DMS 273 treated with DMSO at 0.1 percent for 48 hours (cell line): ENCODE measurements at regions not wholly inside any gene's neighbourhood (a gene's known extent, or its start where the extent isn't known, plus 50 kb on each side); places are given as distances from the start of the nearest gene placed in this dataset.

Experiments
- DNase-seq: peaks from one replicate; lab custom pipeline; 2025; lab: John Stamatoyannopoulos, UW

DNA sequence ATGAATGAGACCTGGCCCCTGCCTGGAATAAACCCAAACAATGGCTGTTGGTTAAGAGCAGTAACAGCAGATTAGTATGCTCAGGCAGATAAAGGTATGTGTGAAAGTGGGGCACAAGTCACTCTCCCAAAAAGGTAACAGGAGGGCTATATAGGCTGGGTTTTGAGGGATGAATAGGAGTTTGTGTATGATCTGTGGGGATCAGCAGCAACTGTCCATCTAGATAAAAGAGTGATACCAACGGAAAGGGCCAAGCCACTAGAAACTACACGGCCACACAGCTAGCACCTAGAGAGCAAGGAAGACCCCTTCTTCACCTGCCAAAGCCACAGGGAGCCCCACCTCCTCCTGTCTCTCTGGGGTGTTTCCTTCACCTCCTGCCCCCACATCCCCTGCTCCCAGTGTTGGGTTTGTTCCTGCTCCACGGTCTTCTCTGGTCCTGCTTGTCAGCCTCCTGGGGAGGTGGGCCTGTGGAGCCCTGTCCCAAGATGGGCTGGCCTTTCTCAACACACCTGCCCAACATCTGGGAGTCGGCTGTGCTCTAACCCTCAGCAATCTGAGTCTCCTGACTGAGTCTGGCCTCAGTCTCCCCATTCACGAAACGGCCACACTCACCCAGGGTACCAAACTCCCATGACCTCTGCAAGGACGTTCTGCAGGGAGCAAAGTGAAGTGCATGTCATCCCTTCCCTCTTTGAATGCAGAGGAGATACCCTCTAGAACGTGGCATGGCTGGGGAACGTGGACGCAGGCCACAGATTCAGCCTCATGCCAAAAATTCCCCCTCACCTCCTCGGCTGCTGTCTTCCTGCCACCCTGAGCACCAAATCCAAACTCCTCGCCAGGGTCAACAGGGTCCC lies 108.2 kb downstream of the NCOR2 start:
- no peak for DNase-seq

DNA sequence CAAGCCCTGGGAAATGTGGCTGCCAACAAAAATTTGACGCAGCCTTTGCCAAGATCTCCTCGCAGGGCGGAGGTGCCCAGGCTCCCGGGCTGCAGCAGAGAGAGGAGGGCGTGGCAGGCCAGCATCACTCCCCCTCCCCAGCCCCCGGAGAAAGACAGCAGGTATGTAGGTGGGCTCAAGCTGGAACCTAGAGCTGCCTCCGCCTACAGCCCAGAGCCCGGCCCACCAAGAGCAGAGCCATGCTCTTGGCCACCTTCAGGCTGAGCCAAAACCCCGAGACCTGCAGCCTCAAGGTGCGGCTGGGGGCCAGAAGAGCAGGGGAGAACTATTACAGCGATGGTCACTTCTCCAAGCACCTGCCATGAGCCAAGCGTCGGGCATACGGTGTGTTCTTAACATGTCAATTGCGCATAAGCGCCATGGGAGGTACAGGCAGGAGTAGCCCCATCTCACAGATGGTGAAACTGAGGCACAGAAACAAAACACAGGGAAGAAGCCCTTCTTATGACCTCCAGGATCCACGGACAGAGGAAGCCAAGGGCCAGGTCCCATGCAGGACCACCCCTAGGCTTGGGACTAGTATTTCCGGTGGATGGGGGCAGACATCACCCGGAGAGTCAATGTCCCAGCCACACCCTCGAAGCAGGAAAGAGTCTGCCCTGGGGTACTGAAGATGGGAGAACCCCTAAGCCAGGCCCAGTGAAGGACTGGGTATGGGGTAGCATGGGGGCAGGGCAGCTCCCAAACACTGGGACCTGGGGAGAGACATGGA lies 109.0 kb downstream of the NCOR2 start:
- no peak for DNase-seq

DNA sequence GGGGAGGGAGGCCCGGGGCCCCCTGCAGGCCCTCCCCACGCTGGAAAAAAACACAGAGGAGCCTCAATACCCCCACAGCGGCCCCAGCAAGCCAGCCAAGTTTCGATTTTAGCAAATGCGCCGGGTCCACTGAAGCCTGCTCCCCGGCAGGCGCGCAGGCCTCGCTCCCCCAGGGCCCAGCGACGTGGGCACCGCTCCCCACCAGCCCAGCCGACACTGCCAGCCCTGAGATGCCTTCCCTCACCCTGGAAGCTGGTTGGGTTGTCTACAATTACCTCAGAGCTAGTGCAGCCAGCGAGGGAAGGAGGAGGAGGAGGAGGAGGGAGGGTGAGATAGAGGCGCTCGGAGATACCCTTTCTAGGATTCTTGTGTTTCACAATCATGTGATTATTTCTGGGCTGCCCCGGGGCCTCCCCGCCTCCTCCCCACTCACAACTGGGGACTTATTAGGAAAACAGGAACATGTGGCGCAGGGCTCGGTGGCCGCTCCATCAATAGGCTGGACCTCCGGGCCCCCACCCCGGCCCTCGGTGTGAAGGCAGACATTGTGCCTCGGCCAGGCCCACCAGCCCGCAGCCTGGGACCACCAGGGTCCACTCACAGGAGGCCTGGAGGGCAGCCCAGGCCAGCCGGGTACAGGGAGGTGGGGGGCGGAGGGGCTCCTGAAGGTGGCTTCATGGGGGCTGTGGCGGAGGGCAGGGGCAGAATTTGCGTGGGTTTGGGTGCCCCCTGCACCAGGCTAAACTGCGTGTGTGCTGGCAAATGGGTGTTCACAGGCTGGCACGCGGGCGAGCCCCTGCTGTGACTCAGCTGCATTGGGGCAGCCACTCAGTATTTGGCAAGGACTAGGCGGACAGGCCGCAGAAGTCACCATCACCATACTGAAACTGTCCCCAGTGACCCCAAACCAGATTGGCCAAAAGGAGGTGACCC lies 109.9 kb downstream of the NCOR2 start:
- no peak for DNase-seq

DNA sequence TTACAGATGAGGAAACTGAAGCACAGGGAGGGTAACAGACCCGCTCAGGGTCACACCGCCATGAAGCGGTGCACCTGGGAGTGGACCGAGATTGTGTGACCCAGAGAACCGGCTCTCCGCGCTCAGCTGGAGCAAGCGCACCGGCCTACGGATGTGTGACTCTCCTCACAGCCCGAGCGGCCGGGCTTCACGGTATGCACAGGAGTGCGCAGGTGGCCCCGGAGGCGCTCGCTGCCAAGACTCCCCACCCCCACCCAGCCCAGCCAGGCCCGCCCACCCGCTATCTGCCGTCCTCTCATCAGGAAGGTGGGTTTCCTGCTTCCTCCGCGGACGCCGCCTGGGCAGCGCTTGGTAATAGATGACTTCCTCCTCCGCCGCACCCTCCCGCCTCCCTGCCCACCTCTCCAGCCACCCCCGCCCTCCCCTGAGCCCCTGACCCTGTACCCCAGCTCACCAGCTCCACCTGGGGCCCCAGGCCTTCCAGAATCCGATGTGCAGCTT lies 110.7 kb downstream of the NCOR2 start:
- DNase-seq = no peak

DNA sequence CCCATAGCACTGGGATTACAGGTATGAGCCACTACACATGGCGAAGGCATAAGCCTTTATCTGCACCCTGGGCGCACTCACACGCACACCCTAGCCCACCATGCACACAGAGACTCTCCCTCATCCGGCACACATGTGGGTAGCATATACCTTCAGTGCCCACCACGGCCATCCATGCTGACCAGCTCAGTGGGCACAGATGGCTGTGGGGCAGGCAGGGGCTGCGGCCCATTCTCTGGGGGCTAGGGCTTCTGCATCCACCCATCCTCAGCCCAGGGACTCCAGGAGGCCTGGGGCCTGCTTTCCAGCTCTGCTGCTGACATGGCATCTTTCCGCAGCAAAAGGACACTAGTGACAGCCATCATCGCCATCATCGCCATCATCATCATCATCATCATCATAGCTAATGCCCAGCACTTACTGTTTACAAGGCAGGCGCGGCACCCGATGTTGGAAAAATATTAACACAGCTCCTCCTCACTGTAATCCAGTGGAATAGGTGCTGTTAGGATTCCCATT lies 111.2 kb downstream of the NCOR2 start:
- DNase-seq = no peak

DNA sequence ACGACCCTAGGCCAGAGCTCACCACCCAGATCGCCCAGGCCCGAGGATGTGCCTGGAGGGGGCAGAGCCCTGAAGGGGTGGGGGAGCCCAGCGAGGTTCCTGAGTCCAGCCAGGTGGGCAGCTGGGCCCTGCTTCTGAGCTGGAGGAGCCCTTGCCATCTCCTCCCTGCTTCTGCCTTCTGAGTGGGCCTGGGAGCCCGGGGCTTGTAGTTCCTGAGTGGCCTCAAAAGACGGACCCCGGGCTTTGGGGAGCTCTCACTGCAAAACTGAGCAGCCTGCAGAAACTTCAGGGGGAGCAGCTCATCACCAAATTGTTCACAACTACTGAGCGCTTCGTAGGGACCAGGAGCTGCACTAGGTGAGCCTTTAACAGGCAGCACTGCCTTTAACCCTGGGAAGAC lies 112.1 kb downstream of the NCOR2 start:
- DNase-seq = no peak

DNA sequence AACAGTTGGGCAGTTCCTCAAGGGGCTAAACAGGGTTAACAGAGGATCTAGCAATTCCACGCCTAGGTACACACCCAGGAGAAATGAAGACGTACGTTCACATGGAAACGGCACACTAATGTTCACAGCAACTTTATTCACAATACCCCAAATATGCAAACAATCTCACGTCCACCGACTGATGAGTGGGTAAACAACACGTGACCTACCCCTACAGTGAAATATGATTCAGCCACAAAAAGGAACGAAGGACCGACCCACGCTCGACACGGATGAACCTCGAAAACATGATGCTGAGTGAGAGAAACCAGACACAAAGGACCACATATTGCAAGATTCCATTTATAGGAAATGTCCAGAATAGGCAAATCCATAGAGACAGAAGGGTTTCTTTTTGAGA lies 112.7 kb downstream of the NCOR2 start:
- DNase-seq = no peak

DNA sequence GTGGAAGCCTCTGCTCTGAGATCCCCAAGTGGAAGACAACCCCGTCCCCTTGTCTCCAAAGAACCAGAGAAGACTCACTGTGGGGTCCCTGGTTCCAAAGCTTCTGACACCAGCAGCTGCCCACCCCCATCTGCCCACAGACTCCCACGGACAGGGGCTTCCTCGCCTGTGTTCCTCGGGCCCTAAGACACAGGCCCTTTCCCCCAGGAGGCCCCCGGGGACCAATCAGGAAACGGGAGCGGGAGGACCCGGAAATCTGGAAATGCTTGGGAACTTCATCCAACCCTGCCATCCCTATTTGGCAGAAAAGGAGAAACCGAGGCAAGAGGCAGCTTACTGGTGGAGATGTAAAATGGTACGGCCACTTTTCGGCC lies 113.1 kb downstream of the NCOR2 start:
- no peak for DNase-seq

DNA sequence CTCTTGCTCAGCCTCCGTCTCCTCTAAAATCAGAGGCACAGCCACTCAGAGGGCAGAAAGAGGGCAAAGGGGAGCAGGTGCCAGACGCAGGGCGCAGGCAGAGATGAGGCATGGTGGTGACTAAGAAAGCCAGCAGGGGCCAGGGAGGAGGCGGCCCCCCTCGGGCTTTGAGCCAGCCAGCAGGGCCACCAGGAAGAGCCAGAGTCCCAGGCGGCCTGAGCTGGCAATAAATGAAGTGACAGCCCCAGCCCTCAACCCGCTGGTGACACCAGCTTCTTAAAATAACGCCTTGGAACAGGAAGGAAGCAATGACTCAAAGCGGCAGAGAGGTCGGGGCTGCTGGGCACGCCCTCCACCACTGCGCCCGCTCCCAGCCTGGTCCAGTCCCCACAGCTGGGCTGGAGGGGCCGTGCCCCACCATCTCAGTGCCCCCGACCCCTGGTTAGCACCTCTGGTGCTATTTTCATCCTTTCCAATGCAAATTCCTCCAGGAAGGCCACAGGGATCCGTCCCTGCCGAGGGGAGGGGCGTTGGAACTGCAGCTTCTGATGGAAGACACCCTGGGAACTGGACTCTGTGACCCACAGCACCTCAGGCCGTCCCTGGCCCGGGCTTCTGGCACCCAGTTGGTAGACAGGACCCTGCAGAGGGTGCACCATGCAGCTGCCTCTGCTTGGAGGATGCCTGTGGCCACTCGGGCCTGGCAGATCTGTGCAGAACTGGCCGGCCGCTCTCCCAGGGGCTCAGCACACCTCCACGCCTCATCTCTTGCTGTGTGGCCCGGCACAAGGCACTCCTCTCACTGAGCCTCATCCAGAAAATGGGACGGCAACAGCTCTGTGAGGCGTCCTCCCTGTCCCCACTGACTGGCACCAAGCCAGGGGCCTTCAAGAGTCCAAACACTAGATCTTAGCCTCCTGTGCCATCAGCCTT lies 113.7 kb downstream of the NCOR2 start:
- DNase-seq = no peak

DNA sequence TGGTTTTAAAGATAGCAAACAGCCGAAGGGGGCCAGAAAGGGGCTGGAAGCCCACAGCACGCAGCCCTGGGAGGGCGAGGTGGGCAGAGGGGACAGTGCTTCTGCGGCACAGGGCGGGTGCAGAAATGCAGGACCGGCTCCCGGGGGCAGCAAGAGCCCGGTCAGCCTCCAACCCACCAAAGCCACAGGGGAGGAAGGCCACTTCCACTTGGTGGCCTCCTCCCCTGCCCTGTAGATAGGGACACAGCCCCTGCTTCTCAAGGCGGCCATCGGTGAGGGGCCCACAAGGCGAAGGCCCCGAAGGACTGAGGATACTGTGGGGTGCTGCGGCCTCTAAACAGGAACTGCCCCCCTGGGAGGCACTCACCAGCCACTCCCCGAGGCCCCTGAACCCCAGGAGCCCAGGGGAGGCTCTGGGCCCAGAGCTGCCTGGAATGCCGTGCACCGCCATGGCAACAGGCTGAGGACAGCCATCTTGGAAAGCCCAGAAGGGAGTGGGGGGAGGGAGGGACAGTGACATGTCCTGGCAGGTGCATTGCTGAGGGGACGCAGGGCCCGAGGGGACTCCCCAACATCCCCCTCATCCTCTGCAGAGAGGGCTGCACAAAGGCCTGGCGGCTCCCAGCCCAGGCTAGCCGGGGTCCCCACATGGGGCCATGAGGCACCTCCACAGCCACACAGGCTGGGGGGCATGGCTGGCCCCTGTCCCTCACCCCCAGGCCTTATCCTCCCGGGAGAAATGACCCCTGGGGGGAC lies 114.7 kb downstream of the NCOR2 start:
- no peak for DNase-seq

DNA sequence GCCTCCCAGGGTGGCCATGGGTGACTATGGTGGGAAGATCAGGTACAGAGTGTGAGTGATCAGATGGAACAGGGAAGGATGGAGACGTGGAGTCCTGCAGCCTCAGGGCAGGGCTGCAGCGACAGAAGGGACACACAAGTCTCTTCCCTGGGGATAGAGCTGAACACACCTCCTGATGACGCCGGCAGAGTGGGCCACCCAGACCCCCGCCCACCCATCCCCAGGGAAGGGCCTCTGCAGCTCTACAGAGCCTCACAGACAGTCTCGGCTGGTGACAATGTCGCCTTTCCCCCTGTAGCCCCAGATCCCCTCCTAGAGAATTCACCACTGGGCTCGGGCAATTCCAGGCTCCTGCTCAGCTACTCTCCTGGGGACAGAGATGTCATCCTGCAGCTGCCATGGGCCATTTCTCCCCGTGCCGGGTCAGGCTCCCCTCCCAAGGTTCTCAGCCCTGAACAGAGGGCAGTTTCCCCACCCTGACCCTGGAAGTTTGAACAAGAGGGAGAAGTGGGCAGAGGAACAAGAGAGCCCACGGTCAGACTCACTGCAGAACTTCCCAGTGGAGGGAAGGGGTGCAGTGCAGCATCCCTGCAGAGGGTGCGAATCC lies 115.7 kb downstream of the NCOR2 start:
- DNase-seq = no peak

DNA sequence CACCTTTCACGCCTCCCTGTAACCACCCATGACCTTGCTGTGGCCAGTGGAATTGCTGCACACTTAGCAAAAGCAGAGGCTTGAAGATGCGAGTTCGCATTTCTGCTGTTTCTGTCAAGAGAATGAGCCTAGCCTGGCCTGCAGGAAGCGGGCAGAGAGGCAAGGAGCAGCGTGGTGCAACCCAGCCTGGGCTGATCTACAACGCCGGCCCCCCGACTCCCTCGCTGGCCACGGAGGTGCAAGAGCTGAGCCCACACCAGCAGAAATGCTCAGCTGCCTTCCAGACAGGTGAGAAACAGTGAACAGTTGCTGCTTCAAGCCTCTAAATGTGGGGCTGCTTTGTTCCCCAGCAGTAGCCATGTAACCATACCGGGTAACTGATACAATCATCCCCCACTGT lies 116.4 kb downstream of the NCOR2 start:
- DNase-seq = no peak

DNA sequence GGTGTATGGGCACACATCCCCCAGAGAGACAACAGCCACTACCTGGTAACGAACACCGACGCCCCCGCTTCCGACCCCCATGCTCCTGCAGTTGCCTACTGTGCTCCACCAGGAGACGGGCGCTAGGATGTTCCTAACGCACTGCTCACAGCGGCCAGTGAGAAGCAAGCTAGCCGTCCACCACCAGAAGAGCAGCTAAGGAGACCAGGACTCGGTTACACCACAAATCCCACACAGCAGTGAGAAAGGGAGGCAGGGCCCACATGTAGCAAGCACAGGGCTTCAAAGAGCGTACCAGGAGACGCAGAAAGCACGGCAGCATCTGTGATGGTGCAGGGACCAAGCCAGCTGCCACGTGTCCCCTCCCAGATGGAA lies 117.0 kb downstream of the NCOR2 start:
- DNase-seq = no peak

DNA sequence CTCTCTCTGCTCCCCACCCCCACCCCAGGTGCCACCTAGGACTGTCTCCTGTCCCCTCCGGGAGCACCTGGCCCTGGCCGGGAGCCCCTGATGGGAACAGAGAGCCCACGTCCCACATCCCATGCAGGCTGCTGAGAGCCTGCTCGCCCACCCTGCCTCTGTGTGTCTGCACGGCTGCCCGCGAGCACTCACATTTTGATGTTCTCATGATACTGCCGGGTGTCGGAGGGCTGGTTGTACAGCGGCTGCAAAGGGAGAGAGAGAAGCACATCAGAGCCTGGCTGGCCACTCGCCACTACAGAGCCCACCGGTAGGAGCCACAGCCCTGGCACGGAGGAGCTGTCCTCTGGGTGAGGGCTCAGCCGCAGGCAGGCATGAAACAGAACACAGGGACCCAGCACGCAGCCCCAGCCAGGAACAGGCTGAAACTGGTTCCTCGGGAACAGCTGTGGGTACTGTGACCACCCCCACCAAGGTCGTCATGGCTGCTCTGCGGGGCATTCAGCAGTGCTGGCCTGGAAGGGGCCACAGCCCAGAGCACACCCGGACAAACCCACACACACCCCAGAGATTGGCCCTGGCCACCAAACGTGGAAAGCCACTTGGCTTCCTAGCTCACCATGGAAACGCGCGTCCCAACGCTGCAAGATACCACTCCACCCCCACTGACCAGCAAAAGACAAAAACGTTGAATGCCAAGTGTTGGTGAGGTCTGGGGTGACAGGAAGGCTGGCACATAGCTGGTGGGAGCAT lies 117.6 kb downstream of the NCOR2 start:
- no peak for DNase-seq

DNA sequence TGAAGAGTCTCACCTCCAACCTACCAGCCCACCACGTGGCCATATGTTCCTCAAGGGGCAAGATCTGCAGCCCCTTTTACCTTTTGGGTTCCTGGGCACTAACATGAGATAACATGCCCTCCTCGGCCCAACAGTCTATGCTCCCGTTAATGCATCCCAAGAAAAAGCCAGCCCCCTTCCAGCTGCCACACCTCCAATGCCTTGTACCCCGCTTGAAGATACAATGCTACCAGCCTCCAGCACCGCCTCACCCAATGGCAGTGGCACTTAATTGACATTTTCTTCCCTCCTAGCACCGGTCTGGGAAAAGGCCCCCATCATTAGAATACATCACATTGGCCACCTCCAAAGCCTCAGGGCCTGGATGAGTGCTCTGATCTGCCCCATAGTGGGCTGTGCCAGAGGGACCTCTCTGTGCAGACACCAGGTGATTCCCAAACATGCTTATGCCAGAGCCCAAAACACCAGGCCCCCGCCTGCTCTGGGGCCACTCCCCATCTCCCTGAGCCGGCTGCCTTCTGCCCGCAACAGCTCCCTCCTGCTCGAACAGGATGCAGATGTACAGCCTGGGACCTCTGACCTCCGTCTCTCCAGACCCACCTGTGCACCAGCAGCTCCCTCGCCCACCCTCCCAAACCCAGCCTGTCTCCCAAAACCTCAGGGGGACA lies 118.3 kb downstream of the NCOR2 start:
- DNase-seq = no peak

DNA sequence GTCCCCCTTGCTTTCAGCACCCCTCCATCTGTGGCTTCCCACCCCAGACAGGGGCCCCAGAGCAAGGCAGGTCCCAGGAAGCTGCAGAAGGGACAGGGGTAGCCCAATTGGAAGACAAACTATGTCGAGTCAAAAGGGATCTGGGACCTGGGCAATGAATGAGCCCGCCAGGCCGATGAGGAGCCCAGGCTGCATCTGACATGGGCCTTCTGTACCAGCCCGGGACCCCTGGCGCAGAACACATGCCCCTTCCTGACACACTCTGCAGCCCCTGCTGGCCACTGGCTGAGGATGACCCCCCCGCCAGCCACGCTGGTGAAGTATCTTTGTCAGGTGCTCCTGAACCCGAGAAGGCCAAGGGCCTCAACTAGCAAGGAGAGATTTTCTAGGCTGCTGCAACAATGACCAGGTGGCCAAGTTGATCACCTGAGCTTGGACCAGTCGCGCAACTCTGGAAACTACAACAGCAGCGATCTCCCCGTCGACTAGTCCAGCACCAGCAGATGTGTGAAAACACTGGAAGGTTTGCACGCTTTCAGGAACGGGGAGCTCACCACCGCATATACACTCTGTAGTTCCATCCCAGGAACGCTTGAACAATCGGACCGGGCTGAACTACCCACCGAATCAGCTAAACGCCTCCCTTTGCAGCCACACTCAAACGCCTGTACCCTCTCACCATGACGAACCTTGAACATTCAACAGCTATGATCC lies 119.0 kb downstream of the NCOR2 start:
- no peak for DNase-seq

DNA sequence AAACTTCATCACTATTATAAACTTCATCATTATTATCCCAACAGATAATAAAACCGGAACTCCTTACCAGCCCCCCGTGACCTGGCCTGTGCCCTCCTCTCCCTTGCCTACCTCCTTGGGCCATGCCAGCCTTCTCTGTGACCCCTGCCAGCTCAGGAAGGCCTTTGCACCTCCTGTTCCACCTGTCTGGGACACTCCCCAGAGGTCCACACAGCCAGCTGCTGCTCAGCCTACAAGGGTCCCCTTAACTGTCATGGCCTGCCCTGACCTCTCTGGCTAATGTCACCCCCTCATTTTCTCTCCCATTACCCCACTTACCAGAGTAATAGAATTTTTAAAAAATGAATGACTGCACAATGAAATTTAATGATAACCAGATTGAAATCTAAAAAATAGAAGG lies 121.0 kb downstream of the NCOR2 start:
- no peak for DNase-seq

DNA sequence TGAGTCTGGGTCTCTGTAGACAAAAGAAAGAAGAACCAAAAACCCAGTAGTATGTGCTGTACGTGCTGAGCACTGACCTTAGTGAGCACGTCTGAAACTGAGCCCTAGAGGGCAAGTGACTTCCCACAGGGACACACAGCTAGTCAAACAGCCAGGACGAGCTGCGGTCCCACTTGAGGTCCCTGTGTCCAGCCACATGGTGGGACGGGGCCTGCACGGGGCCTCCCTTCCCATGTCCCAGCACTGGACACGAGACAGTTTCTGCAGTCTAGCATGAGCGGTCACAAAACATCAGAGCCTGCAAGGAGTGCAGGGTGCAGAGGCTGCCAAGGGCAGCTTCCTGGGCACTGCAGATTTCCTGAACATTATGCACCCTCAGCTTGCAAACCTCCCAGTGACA lies 121.6 kb downstream of the NCOR2 start:
- no peak for DNase-seq
